A549 (cell line): ENCODE measurements at regions not wholly inside any gene's neighbourhood (a gene's known extent, or its start where the extent isn't known, plus 50 kb on each side); places are given as distances from the start of the nearest gene placed in this dataset.
A peak's percentile ranks its signal among the peaks of the same experiment; 100 is the strongest.

ENCODE experiments used
- ATAC-seq, 2 experiments: fragments of 200-7000 bp in 1 of 2; fragments of >200 bp in 1 of 2; cut with Nextera tagmentation in 1 of 2; cut with Tn5 transposase in 1 of 2; 3 replicates each; pipeline versions ENCODE4 v1.8.0 to v1.9.1; 2018 to 2020; ENCODE audit warnings: mild to moderate bottlenecking in 1 of 2, moderate library complexity in 1 of 2
- CTCF ChIA-PET: fragments of 300-600 bp; sonication (Branson Sonifier 250); formaldehyde crosslinking; extraction: SDS; loops from one replicate; lab custom pipeline; 2021; ENCODE audit warnings: antibody characterized with exemption, inconsistent platforms; lab: Yijun Ruan, JAX
- POLR2A ChIA-PET: fragments of 350-600 bp; formaldehyde crosslinking; extraction: SDS; loops from one replicate; lab custom pipeline; 2021; ENCODE audit warnings: antibody characterized with exemption, inconsistent platforms; lab: Yijun Ruan, JAX
- DNase-seq, 2 experiments: peaks; one replicate each; pipeline versions ENCODE4 v3.0.0 to v3.0.0-alpha.2; 2011 to 2016; ENCODE audit warnings: low read depth in 1 of 2, low spot score in 1 of 2
- FAIRE-seq: peaks from 2 replicates; lab custom pipeline; 2011; peaks lifted over from hg19 to GRCh38; lab: Jason Lieb, UNC
- H3K27ac ChIP-seq, 2 experiments: fragments of >200 bp; sonication (Bioruptor Twin); formaldehyde crosslinking; 3 replicates each; pipeline ENCODE4 v1.5.1; 2016 to 2017
- H3K4me1 ChIP-seq: fragments of >200 bp; sonication (Bioruptor Twin); formaldehyde crosslinking; 3 replicates; pipeline ENCODE4 v1.6.1; 2016
- H3K4me2 ChIP-seq: fragments of >200 bp; sonication (Bioruptor Twin); formaldehyde crosslinking; 3 replicates; pipeline ENCODE4 v1.6.1; 2016
- H3K4me3 ChIP-seq: fragments of >200 bp; sonication (Bioruptor Twin); formaldehyde crosslinking; 3 replicates; pipeline ENCODE4 v1.5.1; 2016
- H3K9me3 ChIP-seq: fragments of >200 bp; sonication (Bioruptor Twin); formaldehyde crosslinking; 3 replicates; pipeline ENCODE4 v1.6.1; 2016
- ATOH8 ChIP-seq: fragments of 250-450 bp; sonication (Bioruptor Pico); IDR thresholded peaks from 2 replicates; pipeline ENCODE4 v1.5.0; 2020; ENCODE audit warnings: low read depth, mild to moderate bottlenecking, moderate library complexity
- CBX8 ChIP-seq: fragments of 200-600 bp; sonication (generic); IDR thresholded peaks from 2 replicates; pipeline ENCODE4 v1.6.1; 2016
- CEBPB ChIP-seq, 2 experiments: fragments of >200 bp in 1 of 2; sonication (Bioruptor Twin) in 1 of 2; formaldehyde crosslinking in 1 of 2; IDR thresholded peaks; 2 replicates each; pipeline ENCODE4 v1.6.1; 2012 to 2016
- CHD2 ChIP-seq: fragments of 150-350 bp; IDR thresholded peaks from 2 replicates; pipeline ENCODE4 v1.6.1; 2014; ENCODE audit warnings: low read length; ENCODE audit not compliant: partially characterized antibody
- CHD4 ChIP-seq: fragments of 200-600 bp; sonication (generic); IDR thresholded peaks from 2 replicates; pipeline ENCODE4 v1.6.1; 2016; ENCODE audit warnings: antibody characterized with exemption, mild to moderate bottlenecking, borderline replicate concordance
- E2F6 ChIP-seq: IDR thresholded peaks from 2 replicates; pipeline ENCODE4 v1.6.1; 2012; ENCODE audit warnings: low read depth, borderline replicate concordance
- ELK1 ChIP-seq: fragments of 150-350 bp; IDR thresholded peaks from 2 replicates; pipeline ENCODE4 v1.6.1; 2014; ENCODE audit warnings: low read depth, mild to moderate bottlenecking, low read length
- FOXS1 ChIP-seq: fragments of 250-450 bp; sonication (Bioruptor Pico); IDR thresholded peaks from 2 replicates; pipeline ENCODE4 v1.5.0; 2020; ENCODE audit warnings: mild to moderate bottlenecking, moderate library complexity
- HMGXB4 ChIP-seq: fragments of 250-450 bp; sonication (Bioruptor Pico); IDR thresholded peaks from 2 replicates; pipeline ENCODE4 v1.5.0; 2021; ENCODE audit warnings: mild to moderate bottlenecking, moderate library complexity, borderline replicate concordance
- HOXA7 ChIP-seq: fragments of 250-450 bp; sonication (Bioruptor Pico); IDR thresholded peaks from 2 replicates; pipeline ENCODE4 v1.5.0; 2020; ENCODE audit warnings: mild to moderate bottlenecking, moderate library complexity
- HOXB13 ChIP-seq: fragments of 250-450 bp; sonication (Bioruptor Pico); IDR thresholded peaks from 2 replicates; pipeline ENCODE4 v1.5.0; 2020; ENCODE audit warnings: low read depth, mild to moderate bottlenecking, moderate library complexity
- JUNB ChIP-seq: fragments of >200 bp; sonication (Bioruptor Twin); formaldehyde crosslinking; IDR thresholded peaks from 2 replicates; pipeline ENCODE4 v1.6.1; 2016
- KDM5A ChIP-seq: fragments of 200-600 bp; sonication (generic); IDR thresholded peaks from 2 replicates; pipeline ENCODE4 v1.6.1; 2016; ENCODE audit warnings: antibody characterized with exemption, mild to moderate bottlenecking
- MYC ChIP-seq: IDR thresholded peaks from 2 replicates; pipeline ENCODE4 v1.6.1; 2012; ENCODE audit warnings: mild to moderate bottlenecking, inconsistent platforms, low read length, improper control_type of control experiment, borderline replicate concordance
- NFE2L2 ChIP-seq: fragments of 150-350 bp; conservative IDR thresholded peaks from 2 replicates; pipeline ENCODE4 v1.6.1; 2014; ENCODE audit warnings: low read length
- PHF8 ChIP-seq: fragments of 200-600 bp; sonication (generic); IDR thresholded peaks from 2 replicates; pipeline ENCODE4 v1.6.1; 2016; ENCODE audit warnings: low read depth, mild to moderate bottlenecking, antibody characterized with exemption, moderate library complexity, borderline replicate concordance
- POLR2AphosphoS2 ChIP-seq: conservative IDR thresholded peaks from 2 replicates; pipeline ENCODE4 v1.6.1; 2012; ENCODE audit warnings: low read length, improper control_type of control experiment, inconsistent platforms
- TP53 ChIP-seq: fragments of 250-450 bp; sonication (Bioruptor Pico); IDR thresholded peaks from 2 replicates; pipeline ENCODE4 v1.5.0; 2021; ENCODE audit warnings: mild to moderate bottlenecking, moderate library complexity
- ZSCAN20 ChIP-seq: fragments of 250-450 bp; sonication (Bioruptor Pico); IDR thresholded peaks from 2 replicates; pipeline ENCODE4 v1.8.0; 2022; ENCODE audit warnings: mild to moderate bottlenecking, moderate library complexity
- WGBS: methylation state at CpG from one replicate; pipeline ENCODE4 v1.1.6; 2017; ENCODE audit errors: missing lambda C conversion rate; 5-methylcytosine and 5-hydroxymethylcytosine counted together

GRCh38 chr9:129383019-129383560 is 205.0 kb upstream of the IER5L start:
- Histone ChIP-seq H3K4me2 (no peak overlapping the region), H3K27ac (peak overlapping the region in 1 of 2 experiments; percentile 55; a peak in 3 of 6 replicates), H3K4me3 (no peak overlapping the region), H3K4me1 (0 out of 3 replicates have a peak, but pooled peaks cover 5% of the 10 kb centered on the region), H3K9me3 (no peaks in the 10 kb centered on the region)
- no peak for FAIRE-seq
- no peak for TF ChIP-seq E2F6
- TF ChIP-seq KDM5A: no peak
- TF ChIP-seq NFE2L2: no peak
- no peak for TF ChIP-seq CHD2
- TF ChIP-seq CHD4: no peak
- no peak for TF ChIP-seq ZSCAN20 (CRISPR knock-in tag)
- no peak for TF ChIP-seq TP53 (CRISPR knock-in tag)
- no peak for TF ChIP-seq FOXS1 (CRISPR knock-in tag)
- no peak for TF ChIP-seq CBX8
- TF ChIP-seq PHF8: no peak
- no peak for TF ChIP-seq ATOH8 (CRISPR knock-in tag)
- TF ChIP-seq POLR2AphosphoS2: no peak
- no peak for TF ChIP-seq CEBPB (IDR thresholded peaks at IDR 0.05)
- no peak for TF ChIP-seq HOXA7 (CRISPR knock-in tag)
- TF ChIP-seq ELK1: no peak
- TF ChIP-seq HMGXB4 (CRISPR knock-in tag): no peak
- no peak for TF ChIP-seq MYC
- DNase-seq: no peak
- CTCF ChIA-PET: interaction anchor here (1.0 to 1.9 kb wide), 2 partner anchors 8 to 99 kb away, joined by 4 read pairs; no protein-coding TSS in a partner anchor
- WGBS: 91% methylated on average over 12 of the region's 29 CpGs
- ATAC-seq: 0 out of 6 replicates have a peak, but pooled peaks of 1 of the 2 experiments have one; percentile 14
- POLR2A ChIA-PET: interaction anchor here (0.7 to 1.0 kb wide), 3 partner anchors 81 to 209 kb away, joined by 4 read pairs; no protein-coding TSS in a partner anchor

GRCh38 chr9:129382281-129383018 is 204.4 kb upstream of the IER5L start:
- ATAC-seq (no peak; a peak in 1 of 6 replicates), FAIRE-seq (no peak), DNase-seq (no peak)
- peak overlapping the region in 1 of 2 experiments; percentile 55; a peak in 3 of 6 replicates for H3K27ac ChIP-seq
- no peak overlapping the region for H3K4me2 ChIP-seq
- ChIA-PET CTCF (interaction anchor here (0.9 to 1.9 kb wide), 2 partner anchors 9 to 244 kb away, joined by 3 to 4 read pairs; no protein-coding TSS in a partner anchor), POLR2A (interaction anchor here (0.7 to 1.0 kb wide), 3 partner anchors 82 to 208 kb away, joined by 4 read pairs; no protein-coding TSS in a partner anchor)
- 94% methylated on average over 5 of the region's 5 CpGs for WGBS
- H3K4me3 ChIP-seq: no peak overlapping the region
- no peak for TF ChIP-seq PHF8
- TF ChIP-seq HOXB13 (CRISPR knock-in tag): no peak
- no peak for TF ChIP-seq JUNB
- no peak for TF ChIP-seq ZSCAN20 (CRISPR knock-in tag)
- H3K9me3 ChIP-seq: no peaks in the 10 kb centered on the region
- 0 out of 3 replicates have a peak, but pooled peaks cover 5% of the 10 kb centered on the region for H3K4me1 ChIP-seq
